Upper lobe of left lung (tissue), 4 donors: ENCODE measurements at regions not wholly inside any gene's neighbourhood (a gene's known extent, or its start where the extent isn't known, plus 50 kb on each side); places are given as distances from the start of the nearest gene placed in this dataset.

Experiments
- EP300 ChIP-seq, 4 donors: sonication (generic); formaldehyde crosslinking; IDR thresholded peaks; one replicate each; pipeline ENCODE4 v1.5.1; 2017; ENCODE audit warnings: antibody characterized with exemption in 4 of 4, control low read depth in 2 of 4
- POLR2A ChIP-seq, 4 donors: fragments of 450-650 bp; IDR thresholded peaks; one replicate each; pipeline ENCODE4 v1.5.1; 2016 to 2017; ENCODE audit warnings: antibody characterized with exemption in 4 of 4, mild to moderate bottlenecking in 2 of 4
- TF ChIP-seq, protein P1 (sequence below), 6 experiments: fragments of 450-650 bp in 4 of 6; fragments of 200-600 bp in 2 of 6; sonication (generic) in 2 of 6; IDR thresholded peaks; one replicate each; pipeline ENCODE4 v1.5.1; 2016 to 2019; ENCODE audit warnings: antibody characterized with exemption in 6 of 6

DNA sequence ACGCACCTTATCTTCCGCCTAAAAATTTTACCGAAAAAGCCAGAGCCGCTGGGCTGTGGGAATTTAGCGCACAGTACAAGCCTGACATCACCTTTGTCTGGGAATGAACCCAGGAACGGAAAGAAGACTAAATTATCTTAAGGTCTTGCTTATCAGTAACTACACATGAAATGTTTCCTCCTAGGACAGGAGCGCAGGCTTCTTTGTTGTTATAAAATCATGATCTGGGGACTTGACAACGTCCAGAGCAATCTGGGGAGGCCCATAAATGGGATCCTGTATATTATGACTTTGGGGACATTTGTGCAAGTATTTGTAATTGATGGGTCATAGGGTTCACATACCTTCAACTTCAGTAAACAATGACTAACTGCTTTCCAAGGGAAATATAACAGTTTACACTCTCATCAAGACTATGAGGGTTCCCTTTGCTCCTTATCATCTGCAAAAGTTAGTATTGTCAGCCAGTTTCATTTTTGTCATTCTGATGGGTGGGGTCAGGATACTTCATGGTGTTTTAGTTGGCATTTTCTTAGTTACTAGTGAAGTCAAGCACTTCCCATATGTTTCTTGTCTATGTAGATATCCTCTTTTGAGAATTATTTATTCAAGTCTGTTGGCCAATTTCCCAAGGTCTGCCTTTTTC lies 213.9 kb upstream of the PFN2 start:
- TF ChIP-seq, protein P1, sequence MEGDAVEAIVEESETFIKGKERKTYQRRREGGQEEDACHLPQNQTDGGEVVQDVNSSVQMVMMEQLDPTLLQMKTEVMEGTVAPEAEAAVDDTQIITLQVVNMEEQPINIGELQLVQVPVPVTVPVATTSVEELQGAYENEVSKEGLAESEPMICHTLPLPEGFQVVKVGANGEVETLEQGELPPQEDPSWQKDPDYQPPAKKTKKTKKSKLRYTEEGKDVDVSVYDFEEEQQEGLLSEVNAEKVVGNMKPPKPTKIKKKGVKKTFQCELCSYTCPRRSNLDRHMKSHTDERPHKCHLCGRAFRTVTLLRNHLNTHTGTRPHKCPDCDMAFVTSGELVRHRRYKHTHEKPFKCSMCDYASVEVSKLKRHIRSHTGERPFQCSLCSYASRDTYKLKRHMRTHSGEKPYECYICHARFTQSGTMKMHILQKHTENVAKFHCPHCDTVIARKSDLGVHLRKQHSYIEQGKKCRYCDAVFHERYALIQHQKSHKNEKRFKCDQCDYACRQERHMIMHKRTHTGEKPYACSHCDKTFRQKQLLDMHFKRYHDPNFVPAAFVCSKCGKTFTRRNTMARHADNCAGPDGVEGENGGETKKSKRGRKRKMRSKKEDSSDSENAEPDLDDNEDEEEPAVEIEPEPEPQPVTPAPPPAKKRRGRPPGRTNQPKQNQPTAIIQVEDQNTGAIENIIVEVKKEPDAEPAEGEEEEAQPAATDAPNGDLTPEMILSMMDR (IDR thresholded peaks at IDR 0.05) = no peak
- TF ChIP-seq POLR2A (IDR thresholded peaks at IDR 0.05) = no peak
- no peak for TF ChIP-seq EP300 (IDR thresholded peaks at IDR 0.05)
